Bronchial epithelial cell (primary cell): ENCODE measurements at regions not wholly inside any gene's neighbourhood (a gene's known extent, or its start where the extent isn't known, plus 50 kb on each side); places are given as distances from the start of the nearest gene placed in this dataset.

Experiments
- DNase-seq: peaks from one replicate; pipeline ENCODE4 v3.0.0-alpha.2; 2010; ENCODE audit warnings: low read depth
- FAIRE-seq: peaks from 2 replicates; lab custom pipeline; 2011; peaks lifted over from hg19 to GRCh38; lab: Jason Lieb, UNC
- H3K27me3 ChIP-seq: 2 replicates; pipeline ENCODE4 v1.5.1; 2011; ENCODE audit warnings: low read length; ENCODE audit not compliant: control insufficient read depth, insufficient read depth
- H3K36me3 ChIP-seq: 2 replicates; pipeline ENCODE4 v1.5.1; 2011; ENCODE audit warnings: low read length; ENCODE audit not compliant: control insufficient read depth, insufficient read depth
- H3K4me3 ChIP-seq: 2 replicates; pipeline ENCODE4 v1.5.1; 2011; ENCODE audit warnings: mild to moderate bottlenecking, low read depth, low read length, control low read depth
- CTCF ChIP-seq: IDR thresholded peaks from 2 replicates; pipeline ENCODE4 v1.5.1; 2011; ENCODE audit warnings: mild to moderate bottlenecking, moderate library complexity, low read length, control low read depth, inconsistent platforms; ENCODE audit not compliant: insufficient read depth, severe bottlenecking

GRCh38 chrX:63470506-63470905 is 119.4 kb upstream of the SPIN4 start:
- DNase-seq (no peak), FAIRE-seq (no peak)
- no peaks in the 10 kb centered on the region for H3K27me3 ChIP-seq
- no peak overlapping the region for H3K4me3 ChIP-seq
- no peaks in the 10 kb centered on the region for H3K36me3 ChIP-seq
- TF ChIP-seq CTCF, result no peak

- no peak for FAIRE-seq
- H3K4me3 ChIP-seq, result no peak overlapping the region
- no peak for DNase-seq
- H3K36me3 ChIP-seq, result no peaks in the 10 kb centered on the region
- H3K27me3 ChIP-seq, result no peaks in the 10 kb centered on the region
- no peak for TF ChIP-seq CTCF
Measured at GRCh38 chrX:63466690-63467089, 115.6 kb upstream of the SPIN4 start.

GRCh38 chrX:63458981-63459380 is 107.8 kb upstream of the SPIN4 start:
- FAIRE-seq, result no peak
- Histone ChIP-seq H3K4me3 (no peak overlapping the region), H3K27me3 (no peaks in the 10 kb centered on the region), H3K36me3 (no peaks in the 10 kb centered on the region)
- no peak for DNase-seq
- TF ChIP-seq CTCF, result no peak

GRCh38 chrX:63453571-63453970 is 102.4 kb upstream of the SPIN4 start:
- no peak for TF ChIP-seq CTCF
- Histone ChIP-seq H3K4me3 (no peak overlapping the region), H3K36me3 (no peaks in the 10 kb centered on the region), H3K27me3 (no peaks in the 10 kb centered on the region)
- peak; percentile 32 for FAIRE-seq
- no peak for DNase-seq

GRCh38 chrX:63441717-63442116 is 90.6 kb upstream of the SPIN4 start:
- H3K36me3 ChIP-seq, result no peaks in the 10 kb centered on the region
- H3K4me3 ChIP-seq, result no peak overlapping the region
- H3K27me3 ChIP-seq, result no peaks in the 10 kb centered on the region
- FAIRE-seq (no peak), DNase-seq (no peak)
- TF ChIP-seq CTCF, result no peak

DNA sequence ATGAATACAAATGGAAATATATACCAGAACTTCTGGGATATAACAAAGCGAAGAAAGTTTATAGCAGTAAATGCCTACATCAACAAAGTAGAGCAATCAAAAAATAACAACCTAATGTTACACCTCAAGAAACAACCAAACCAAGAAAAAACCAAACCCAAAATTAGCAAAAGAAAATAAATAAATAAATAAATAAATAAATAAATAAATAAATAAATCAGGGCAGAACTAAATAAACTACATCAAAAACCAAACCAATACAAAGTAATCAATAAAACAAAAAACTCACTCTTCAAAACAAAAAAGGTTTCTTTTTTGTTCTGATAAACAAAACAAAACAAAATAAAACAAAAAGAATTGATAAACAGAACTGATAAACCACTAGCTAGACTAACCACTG is 88.4 kb upstream of the SPIN4 start:
- Histone ChIP-seq H3K27me3 (no peaks in the 10 kb centered on the region), H3K36me3 (no peaks in the 10 kb centered on the region), H3K4me3 (no peak overlapping the region)
- no peak for DNase-seq
- no peak for TF ChIP-seq CTCF
- FAIRE-seq, result no peak
